K562 (cell line): ENCODE measurements at regions not wholly inside any gene's neighbourhood (a gene's known extent, or its start where the extent isn't known, plus 50 kb on each side); places are given as distances from the start of the nearest gene placed in this dataset.

Experiments used
- ATAC-seq: fragments of 200-7000 bp; cut with Tn5 transposase; 3 replicates; pipeline ENCODE4 v1.9.1; 2020; ENCODE audit warnings: moderate library complexity
- BruUV-seq: library from RNA; stranded (reverse); fragments of 400-500 nt; replicated peaks from 2 replicates; lab custom pipeline; 2021; lab: Mats Ljungman, UMichigan
- CTCF ChIA-PET: fragments of 300-600 bp; formaldehyde crosslinking; extraction: SDS; loops from one replicate; lab custom pipeline; 2021; ENCODE audit warnings: low intra/inter-chr PET ratio; lab: Yijun Ruan, JAX
- POLR2A ChIA-PET: fragments of 300-600, 350-650 bp; sonication (Branson Sonifier 250); formaldehyde crosslinking; extraction: SDS; loops from one replicate; lab custom pipeline; 2021; ENCODE audit warnings: antibody characterized with exemption, inconsistent platforms; lab: Yijun Ruan, JAX
- DNase-seq, 4 experiments: peaks; one replicate each; pipeline versions ENCODE4 v3.0.0 to v3.0.0-alpha.2; 2011 to 2018; ENCODE audit warnings: low spot score in 3 of 4, mixed read lengths in 3 of 4; ENCODE audit errors: extremely low read depth in 1 of 4
- FAIRE-seq: peaks from 2 replicates; lab custom pipeline; 2011; peaks lifted over from hg19 to GRCh38; lab: Jason Lieb, UNC
- H2AFZ ChIP-seq: 2 replicates; pipeline ENCODE4 v1.6.0; 2011; ENCODE audit warnings: low read depth, low read length, control low read depth, inconsistent platforms
- H3K27ac ChIP-seq: fragments of 200-600 bp; 3 replicates; pipeline ENCODE4 v1.8.0; 2011; ENCODE audit warnings: low read depth, mild to moderate bottlenecking, control low read depth, inconsistent platforms, low read length, moderate library complexity, mixed read lengths; ENCODE audit errors: extremely low read depth
- H3K27me3 ChIP-seq, 2 experiments: fragments of 300-600 bp in 1 of 2; 2 replicates in 1 of 2; 3 replicates in 1 of 2; pipeline versions ENCODE4 v1.6.0 to v1.8.0; 2011; ENCODE audit warnings: inconsistent platforms in 2 of 2, low read length in 2 of 2, mild to moderate bottlenecking in 1 of 2, mixed read lengths in 1 of 2, moderate library complexity in 1 of 2; ENCODE audit not compliant: control insufficient read depth in 2 of 2, insufficient read depth in 2 of 2
- H3K36me3 ChIP-seq: fragments of 300-600 bp; 3 replicates; pipeline ENCODE4 v1.8.0; 2011; ENCODE audit warnings: mild to moderate bottlenecking, low read length, inconsistent platforms; ENCODE audit not compliant: control insufficient read depth, insufficient read depth
- H3K4me1 ChIP-seq, 2 experiments: fragments of 200-600 bp in 1 of 2; replicated peaks in 1 of 2; 2 replicates in 1 of 2; 3 replicates in 1 of 2; pipeline versions ENCODE4 v1.5.1 to v1.8.0; 2011; ENCODE audit warnings: inconsistent platforms in 2 of 2, low read length in 2 of 2, mild to moderate bottlenecking in 1 of 2, mixed read lengths in 1 of 2, moderate library complexity in 1 of 2; ENCODE audit not compliant: control insufficient read depth in 2 of 2, insufficient read depth in 2 of 2
- H3K4me2 ChIP-seq: 2 replicates; pipeline ENCODE4 v1.6.1; 2011; ENCODE audit warnings: low read length, control low read depth, inconsistent platforms, mixed read lengths; ENCODE audit not compliant: insufficient read depth
- H3K4me3 ChIP-seq: fragments of 200-600 bp; sonication (generic), shearing (Covaris generic); 2 replicates; pipeline ENCODE4 v1.5.1; 2016; ENCODE audit warnings: control low read depth, inconsistent platforms
- H3K79me2 ChIP-seq: fragments of 200-600 bp; 3 replicates; pipeline ENCODE4 v1.8.0; 2011; ENCODE audit warnings: low read length, inconsistent platforms; ENCODE audit not compliant: control insufficient read depth, insufficient read depth
- H3K9ac ChIP-seq, 2 experiments: 2 replicates each; pipeline versions ENCODE4 v1.6.0 to v1.6.1; 2011; ENCODE audit warnings: low read depth in 2 of 2, low read length in 2 of 2, control low read depth in 1 of 2, inconsistent platforms in 1 of 2, mild to moderate bottlenecking in 1 of 2, mixed read lengths in 1 of 2; ENCODE audit not compliant: insufficient read depth in 1 of 2
- H3K9me1 ChIP-seq: one replicate; pipeline ENCODE4 v1.6.0; 2011; ENCODE audit warnings: inconsistent platforms, mild to moderate bottlenecking, low read length, moderate library complexity; ENCODE audit not compliant: control insufficient read depth, insufficient read depth
- H3K9me3 ChIP-seq: replicated peaks from 2 replicates; pipeline ENCODE4 v1.5.1; 2011; ENCODE audit warnings: low read depth, low read length, inconsistent platforms; ENCODE audit not compliant: control insufficient read depth, insufficient read depth
- H4K20me1 ChIP-seq: replicated peaks from 2 replicates; pipeline ENCODE4 v1.6.1; 2011; ENCODE audit warnings: low read length, inconsistent platforms, mixed read lengths; ENCODE audit not compliant: control insufficient read depth, insufficient read depth
- CAMTA2 ChIP-seq: fragments of 250-450 bp; sonication (Bioruptor Pico); conservative IDR thresholded peaks from 2 replicates; pipeline ENCODE4 v1.5.1; 2022
- CHAMP1 ChIP-seq: fragments of 450-650 bp; IDR thresholded peaks from 2 replicates; pipeline ENCODE4 v1.6.1; 2016; ENCODE audit warnings: mild to moderate bottlenecking
- NUFIP1 ChIP-seq: fragments of 450-650 bp; IDR thresholded peaks from 2 replicates; pipeline ENCODE4 v1.6.1; 2018; ENCODE audit not compliant: partially characterized antibody
- PHB2 ChIP-seq: fragments of 450-650 bp; IDR thresholded peaks from 2 replicates; pipeline ENCODE4 v1.6.1; 2017; ENCODE audit warnings: low read depth
- SMAD3 ChIP-seq: fragments of 450-650 bp; formaldehyde crosslinking; conservative IDR thresholded peaks from 2 replicates; pipeline ENCODE4 v1.4.0; 2020; ENCODE audit warnings: mild to moderate bottlenecking
- SREBF2 ChIP-seq: sonication (generic); formaldehyde crosslinking; IDR thresholded peaks from 2 replicates; pipeline ENCODE4 v1.4.0; 2020; ENCODE audit warnings: mild to moderate bottlenecking, missing genetic modification reagents
- ZNF124 ChIP-seq: sonication (generic); formaldehyde crosslinking; IDR thresholded peaks from 2 replicates; pipeline ENCODE4 v1.8.1; 2022; ENCODE audit warnings: missing genetic modification reagents
- ZNF586 ChIP-seq: fragments of 450-650 bp; formaldehyde crosslinking; conservative IDR thresholded peaks from 2 replicates; pipeline ENCODE4 v1.4.0; 2020; ENCODE audit warnings: mild to moderate bottlenecking, moderate library complexity
- WGBS: fragments of 100-300 bp; shearing (Covaris generic); methylation state at CpG from one replicate; pipeline ENCODE4 v1.1.6; 2016; ENCODE audit warnings: low coverage, mixed read lengths; ENCODE audit not compliant: insufficient coverage; ENCODE audit errors: missing lambda C conversion rate; 5-methylcytosine and 5-hydroxymethylcytosine counted together
- in situ Hi-C: fragments of 300-500 bp; cut with MboI; formaldehyde crosslinking; loops from 4 replicates; pipeline ENCODE4 v1.15.0; 2018; ENCODE audit warnings: inconsistent platforms, mixed read lengths
- intact Hi-C: fragments of 100-400 bp; cut with micrococcal nuclease; formaldehyde crosslinking; loops from 2 replicates; pipeline ENCODE4 v1.14.2; 2022
- TF ChIP-seq, protein P1 (sequence below): sonication (generic); formaldehyde crosslinking; IDR thresholded peaks from 2 replicates; pipeline ENCODE4 v1.5.0; 2020; ENCODE audit warnings: missing genetic modification reagents

GRCh38 chr18:40926679-40927078 is 1028.4 kb upstream of the PIK3C3 start:
- in situ Hi-C loops, result no loop called here
- 0% methylated on average over 5 of the region's 5 CpGs for WGBS
- H3K79me2 ChIP-seq, result no peaks in the 10 kb centered on the region

More at GRCh38 chr18:40926679-40927078, 1028.4 kb upstream of the PIK3C3 start:
- H4K20me1 ChIP-seq, result no peaks in the 10 kb centered on the region
- ChIA-PET POLR2A (no interaction called here), CTCF (no interaction called here)
- no peaks in the 10 kb centered on the region for H3K27me3 ChIP-seq
- no peak overlapping the region for H3K4me2 ChIP-seq
- H3K36me3 ChIP-seq, result no peaks in the 10 kb centered on the region
- BruUV-seq, result no TSS peak
- no peak overlapping the region for H3K27ac ChIP-seq
- TF ChIP-seq ZNF586 (CRISPR knock-in tag) (no peak), NUFIP1 (no peak), PHB2 (no peak), ZNF124 (CRISPR knock-in tag) (no peak), CHAMP1 (no peak), SMAD3 (CRISPR knock-in tag) (no peak), CAMTA2 (CRISPR knock-in tag) (no peak), SREBF2 (CRISPR knock-in tag) (no peak)
- TF ChIP-seq, protein P1, sequence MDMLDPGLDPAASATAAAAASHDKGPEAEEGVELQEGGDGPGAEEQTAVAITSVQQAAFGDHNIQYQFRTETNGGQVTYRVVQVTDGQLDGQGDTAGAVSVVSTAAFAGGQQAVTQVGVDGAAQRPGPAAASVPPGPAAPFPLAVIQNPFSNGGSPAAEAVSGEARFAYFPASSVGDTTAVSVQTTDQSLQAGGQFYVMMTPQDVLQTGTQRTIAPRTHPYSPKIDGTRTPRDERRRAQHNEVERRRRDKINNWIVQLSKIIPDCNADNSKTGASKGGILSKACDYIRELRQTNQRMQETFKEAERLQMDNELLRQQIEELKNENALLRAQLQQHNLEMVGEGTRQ (CRISPR knock-in tag), result no peak
- no peak overlapping the region for H3K4me3 ChIP-seq
- H3K9me1 ChIP-seq, result no peaks in the 10 kb centered on the region
- H3K4me1 ChIP-seq, result no peaks in the 10 kb centered on the region
- FAIRE-seq (no peak), DNase-seq (no peak), ATAC-seq (no peak)
- no peak overlapping the region for H2AFZ ChIP-seq
- intact Hi-C loops, result no loop called here
- no peak overlapping the region for H3K9ac ChIP-seq
- no peaks in the 10 kb centered on the region for H3K9me3 ChIP-seq
